Motor neuron (in vitro differentiated cells): ENCODE measurements at regions not wholly inside any gene's neighbourhood (a gene's known extent, or its start where the extent isn't known, plus 50 kb on each side); places are given as distances from the start of the nearest gene placed in this dataset.

Experiments used
- ATAC-seq, 8 experiments: fragments of 200-7000 bp; cut with Tn5 transposase; replicated peaks in 6 of 8; 2 replicates each; pipeline ENCODE4 v1.8.0; 2021; ENCODE audit warnings: mild to moderate bottlenecking in 8 of 8, moderate library complexity in 8 of 8
- H3K27ac ChIP-seq, 2 donors: fragments of 250-450 bp; sonication (Bioruptor Pico); 2 replicates each; pipeline ENCODE4 v1.9.0; 2021; ENCODE audit warnings: antibody characterized with exemption in 2 of 2, mild to moderate bottlenecking in 2 of 2, moderate library complexity in 1 of 2
- H3K4me1 ChIP-seq, 2 donors: fragments of 250-450 bp; sonication (Bioruptor Pico); replicated peaks in 1 of 2; 2 replicates each; pipeline ENCODE4 v1.6.1; 2021; ENCODE audit warnings: antibody characterized with exemption in 2 of 2, mild to moderate bottlenecking in 2 of 2, moderate library complexity in 1 of 2
- H3K4me3 ChIP-seq, 5 donors: fragments of 250-450 bp; sonication (Bioruptor Pico); 2 replicates each; pipeline ENCODE4 v1.9.0; 2021; ENCODE audit warnings: antibody characterized with exemption in 5 of 5, mild to moderate bottlenecking in 5 of 5, moderate library complexity in 4 of 5
- WGBS, 10 experiments: fragments of 450-650 bp; shearing (Covaris generic); methylation state at CpG; one replicate each; pipeline ENCODE4 v1.0.0; 2022; 5-methylcytosine and 5-hydroxymethylcytosine counted together
- in situ Hi-C, 9 experiments: fragments of 400-800 bp; cut with MboI; loops; one replicate each; pipeline ENCODE4 v1.15.0; 2021; ENCODE audit warnings: low sequenced_read_pairs in 9 of 9, low pct_unique_long_range_greater_than_20kb in 2 of 9; ENCODE audit not compliant: unreplicated experiment in 9 of 9

DNA sequence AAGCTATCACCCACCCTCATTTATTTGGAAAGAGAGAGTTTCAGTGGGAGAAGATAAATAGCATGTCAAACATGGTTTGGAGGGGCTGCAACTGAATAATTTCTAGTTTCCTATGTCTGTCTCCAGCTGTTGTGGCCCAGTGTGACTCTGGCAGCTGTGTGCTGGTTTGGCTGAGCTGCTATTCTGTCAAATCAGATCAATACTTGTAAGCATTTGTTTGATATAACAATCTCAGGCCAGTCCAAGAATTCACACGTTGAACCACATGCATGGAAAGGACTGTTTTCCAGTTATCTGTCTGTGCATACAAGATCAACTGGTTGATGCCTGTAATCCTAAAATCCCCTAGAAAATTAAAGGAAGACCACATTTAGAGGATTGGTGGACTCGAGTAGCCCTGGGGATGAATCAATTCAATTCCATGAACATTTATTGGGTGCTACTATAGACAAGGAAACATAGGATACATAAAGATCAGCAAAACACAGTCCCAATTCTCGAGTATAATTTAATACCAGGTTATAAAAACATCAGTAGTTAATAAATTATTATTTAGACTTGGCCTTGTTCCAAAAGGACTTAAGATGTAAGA is 209.0 kb upstream of the PARD3B start:
- Histone ChIP-seq H3K4me3 (no peak overlapping the region), H3K27ac (no peak overlapping the region), H3K4me1 (peaks cover 18 to 32% of the 10 kb centered on the region in 2 donors)
- ATAC-seq: peak in 5 of 8 experiments; percentile 1 to 48 (median 7)
- WGBS, 10 experiments: 30 to 80% (median 58%) methylated on average over 1 to 3 of the region's 3 CpGs
- in situ Hi-C loops: loop anchor here in 4 of 9 experiments (10.0 to 25.0 kb wide), 3 partner anchors 209 to 1351 kb away; partner anchors contain the start of genes NRP2 (in 2 of the 4) and PARD3B (in 1 of the 4)

DNA sequence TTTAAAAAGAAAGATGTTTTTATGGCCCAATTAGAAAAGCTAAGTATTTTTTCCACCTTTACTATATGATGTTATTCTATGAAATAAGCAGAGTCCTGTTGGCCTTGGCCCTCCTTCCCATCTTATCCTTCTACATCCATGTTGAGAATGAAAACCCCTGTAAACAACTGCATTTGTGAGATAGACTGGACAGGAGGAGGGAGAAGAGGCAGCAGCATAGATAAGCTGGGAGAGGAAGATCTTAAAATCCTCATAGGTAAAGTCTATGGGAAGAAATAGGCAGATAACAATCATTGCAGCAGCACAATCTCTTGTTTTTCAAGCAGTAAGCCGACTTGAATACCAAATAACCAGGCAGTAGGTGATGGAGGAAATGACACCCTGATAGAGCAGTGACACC is 207.6 kb upstream of the PARD3B start:
- Histone ChIP-seq H3K4me3 (no peak overlapping the region), H3K27ac (no peak overlapping the region), H3K4me1 (peaks cover 18 to 32% of the 10 kb centered on the region in 2 donors)
- ATAC-seq: no peak
- in situ Hi-C loops: loop anchor here in 4 of 9 experiments (10.0 to 25.0 kb wide), 3 partner anchors 207 to 1350 kb away; partner anchors contain the start of genes NRP2 (in 2 of the 4) and PARD3B (in 1 of the 4)
- 80 to 100% (median 91%) methylated on average over 1 of the region's 1 CpG; no CpG with 5 or more reads in 5 of the 10 experiments for WGBS, 10 experiments

DNA sequence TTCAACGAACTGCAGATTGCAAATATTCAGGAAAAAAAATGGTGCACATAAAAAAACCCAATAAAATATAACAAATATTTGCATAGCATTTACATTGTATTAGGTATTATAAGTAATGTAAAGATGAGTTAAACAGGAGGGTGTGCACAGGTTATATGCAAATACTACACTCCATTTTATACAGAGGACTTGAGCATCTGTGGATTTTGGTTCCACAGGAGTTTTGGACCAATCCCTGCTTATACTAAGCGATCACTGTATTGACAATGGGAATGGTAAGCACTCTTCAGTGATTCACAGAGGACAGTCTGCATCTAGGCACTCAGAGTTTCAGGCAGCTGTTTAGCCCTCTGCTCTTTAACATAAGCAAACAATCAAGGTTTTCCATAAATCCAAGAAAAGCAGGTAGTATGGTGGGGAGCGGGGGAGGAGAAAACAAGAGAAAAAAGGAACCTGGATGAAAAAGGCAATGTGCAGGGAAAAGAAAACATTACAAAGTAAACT is 206.0 kb upstream of the PARD3B start:
- no peak overlapping the region for H3K4me3 ChIP-seq
- peaks cover 18 to 24% of the 10 kb centered on the region in 2 donors for H3K4me1 ChIP-seq
- 18 to 93% (median 80%) methylated on average over 1 to 3 of the region's 3 CpGs for WGBS, 10 experiments
- peak in 1 of 8 experiments; percentile 88 for ATAC-seq
- no peak overlapping the region for H3K27ac ChIP-seq
- in situ Hi-C loops: loop anchor here in 4 of 9 experiments (10.0 to 25.0 kb wide), 3 partner anchors 206 to 1348 kb away; partner anchors contain the start of genes NRP2 (in 2 of the 4) and PARD3B (in 1 of the 4)

DNA sequence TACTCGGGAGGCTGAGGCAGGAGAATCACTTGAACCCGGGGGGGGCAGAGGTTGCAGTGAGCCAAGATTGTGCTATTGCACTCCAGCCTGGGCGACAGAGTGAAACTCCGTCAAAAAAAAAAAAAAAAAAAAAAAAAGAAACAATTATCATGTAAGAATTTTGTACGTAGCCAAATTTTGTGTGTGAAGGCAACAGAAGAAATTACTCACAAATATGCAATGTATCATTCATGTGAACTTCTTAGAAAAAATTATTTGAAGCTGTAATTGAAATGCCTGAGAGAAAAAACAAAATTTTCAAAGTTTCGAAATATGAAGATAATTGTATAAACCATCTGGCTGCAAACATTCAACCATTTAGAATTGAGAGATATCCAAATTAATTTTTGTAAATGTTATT is 204.8 kb upstream of the PARD3B start:
- H3K27ac ChIP-seq: no peak overlapping the region
- in situ Hi-C loops: loop anchor here in 4 of 9 experiments (25.0 kb wide), 2 partner anchors 347 to 1347 kb away; partner anchors contain the start of gene NRP2 (in 2 of the 4)
- H3K4me1 ChIP-seq: peaks cover 11 to 16% of the 10 kb centered on the region in 2 donors
- 18 to 100% (median 83%) methylated on average over 2 to 6 of the region's 6 CpGs for whole genome bisulfite sequencing, 10 experiments
- no peak for ATAC-seq
- no peak overlapping the region for H3K4me3 ChIP-seq

DNA sequence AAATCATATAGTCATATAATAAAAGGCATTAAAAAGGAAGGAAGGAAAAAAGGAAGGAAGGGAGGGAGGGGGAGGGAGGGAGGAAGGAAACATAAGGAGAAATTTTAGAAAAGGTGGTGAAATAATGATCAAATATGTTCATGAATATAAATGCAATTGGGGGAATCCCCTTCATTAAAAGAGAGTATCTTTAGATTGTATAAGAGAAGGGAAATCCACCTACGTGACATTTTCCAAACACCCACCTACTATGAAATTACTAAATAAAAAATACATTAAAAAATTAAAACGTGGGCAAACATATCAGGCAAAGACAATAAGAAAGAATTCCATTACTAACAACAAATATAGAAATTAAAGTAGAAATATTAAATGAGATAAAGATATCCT is 203.4 kb upstream of the PARD3B start:
- H3K4me3 ChIP-seq: no peak overlapping the region
- ATAC-seq: no peak
- in situ Hi-C loops: loop anchor here in 4 of 9 experiments (25.0 kb wide), 2 partner anchors 345 to 1345 kb away; partner anchors contain the start of gene NRP2 (in 2 of the 4)
- 0 to 100% (median 75%) methylated on average over 1 to 2 of the region's 2 CpGs for WGBS, 10 experiments
- peaks cover 0 to 2% of the 10 kb centered on the region in 2 donors for H3K4me1 ChIP-seq
- no peak overlapping the region for H3K27ac ChIP-seq

DNA sequence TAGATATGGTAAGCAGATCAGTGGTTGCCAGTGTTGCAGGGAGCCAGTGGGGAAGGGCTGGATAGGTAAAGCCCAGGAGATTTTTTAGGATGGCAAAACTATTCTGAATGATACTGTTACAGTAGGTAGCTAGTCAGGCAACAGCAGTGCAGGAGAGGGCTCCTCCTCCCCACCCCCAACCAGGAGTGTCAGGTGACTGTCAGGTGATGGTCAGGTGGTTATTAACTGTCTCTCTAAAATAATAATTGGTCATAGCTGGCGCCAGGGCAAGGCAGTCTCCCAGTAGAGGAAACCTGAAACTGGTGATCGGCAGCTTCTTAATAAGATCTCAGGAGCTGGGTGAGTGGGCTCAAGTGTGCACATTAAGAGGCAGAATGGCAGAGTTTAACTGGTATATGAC is 201.6 kb upstream of the PARD3B start:
- H3K4me1 ChIP-seq: no peaks in the 10 kb centered on the region
- in situ Hi-C loops: loop anchor here in 4 of 9 experiments (25.0 kb wide), 2 partner anchors 344 to 1344 kb away; partner anchors contain the start of gene NRP2 (in 2 of the 4)
- no peak overlapping the region for H3K4me3 ChIP-seq
- WGBS, 10 experiments: 67 to 80% (median 80%) methylated on average over 1 of the region's 2 CpGs; no CpG with 5 or more reads in 7 of the 10 experiments
- H3K27ac ChIP-seq: no peak overlapping the region
- ATAC-seq: no peak

DNA sequence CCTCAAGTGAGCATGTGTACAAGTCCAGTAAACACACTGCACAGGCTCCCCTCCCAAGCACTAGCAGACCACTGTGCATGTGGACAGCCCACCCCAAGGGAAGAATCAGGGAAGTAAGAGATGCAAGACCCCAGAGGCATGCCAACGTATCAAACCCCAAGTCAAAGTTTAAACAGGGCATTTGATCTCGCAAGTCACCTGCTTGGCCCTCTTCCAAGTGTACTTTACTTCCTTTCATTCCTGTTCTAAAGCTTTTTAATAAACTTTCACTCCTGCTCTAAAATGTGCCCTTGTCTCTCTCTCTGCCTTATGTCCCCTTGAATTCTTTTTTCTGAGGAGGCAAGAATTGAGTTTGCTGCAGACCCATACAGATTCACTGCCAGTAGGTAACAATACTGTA is 201.2 kb upstream of the PARD3B start:
- WGBS, 10 experiments: 40 to 100% (median 88%) methylated on average over 1 to 2 of the region's 2 CpGs; no CpG with 5 or more reads in 3 of the 10 experiments

DNA sequence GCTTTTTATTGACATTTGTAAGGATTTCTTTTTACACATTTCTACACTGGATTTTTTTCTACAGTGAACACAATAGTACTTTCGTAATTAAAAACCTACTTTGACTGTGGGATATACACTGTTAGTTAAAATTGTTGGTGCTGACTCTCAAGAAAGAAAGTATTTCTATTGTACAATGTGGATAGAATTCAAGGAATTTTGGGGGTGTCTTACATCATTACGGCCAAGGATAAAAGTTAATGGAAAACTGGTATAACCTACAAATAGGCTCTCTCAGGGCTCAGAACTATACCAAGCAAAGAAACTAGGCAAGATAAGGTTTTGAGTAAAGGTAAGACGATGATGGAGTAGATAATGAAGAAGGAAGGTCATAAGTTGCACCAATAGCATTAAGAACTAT is 198.4 kb upstream of the PARD3B start:
- Histone ChIP-seq H3K4me1 (no peaks in the 10 kb centered on the region), H3K27ac (no peak overlapping the region), H3K4me3 (no peak overlapping the region)
- in situ Hi-C loops: loop anchor here in 4 of 9 experiments (25.0 kb wide), 2 partner anchors 340 to 1340 kb away; partner anchors contain the start of gene NRP2 (in 2 of the 4)
- ATAC-seq: no peak
- 73 to 100% (median 86%) methylated on average over 1 to 3 of the region's 3 CpGs for WGBS, 10 experiments

More for the DNA sequence above, 201.2 kb upstream of the PARD3B start:
- H3K27ac ChIP-seq: no peak overlapping the region
- H3K4me3 ChIP-seq: no peak overlapping the region
- no peaks in the 10 kb centered on the region for H3K4me1 ChIP-seq
- in situ Hi-C loops: loop anchor here in 4 of 9 experiments (25.0 kb wide), 2 partner anchors 343 to 1343 kb away; partner anchors contain the start of gene NRP2 (in 2 of the 4)
- no peak for ATAC-seq

DNA sequence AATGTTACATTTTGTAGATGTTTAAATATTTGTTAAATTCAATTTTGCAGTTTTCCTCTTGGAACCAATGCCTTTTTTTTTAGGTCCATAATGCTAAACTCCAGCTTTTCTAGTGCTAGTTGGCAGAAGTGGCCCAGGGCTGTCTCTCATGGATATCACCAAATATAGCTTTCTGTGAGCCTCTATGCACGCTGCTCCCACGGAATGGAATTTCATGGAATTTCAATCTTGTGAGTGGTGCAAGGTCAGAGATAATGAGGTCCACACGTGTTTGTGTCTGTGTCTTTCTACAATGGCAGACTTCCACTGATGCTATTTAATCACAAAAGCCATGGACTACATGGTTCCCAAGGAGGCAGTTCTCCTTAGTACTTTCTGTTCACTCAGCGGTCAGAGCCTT is 191.5 kb upstream of the PARD3B start:
- in situ Hi-C loops: no loop called here
- H3K4me3 ChIP-seq: no peak overlapping the region
- peaks cover 7 to 8% of the 10 kb centered on the region in 2 donors for H3K4me1 ChIP-seq
- 23 to 100% (median 88%) methylated on average over 1 to 4 of the region's 4 CpGs; no CpG with 5 or more reads in 2 of the 10 experiments for WGBS, 10 experiments
- ATAC-seq: no peak
- no peak overlapping the region for H3K27ac ChIP-seq

DNA sequence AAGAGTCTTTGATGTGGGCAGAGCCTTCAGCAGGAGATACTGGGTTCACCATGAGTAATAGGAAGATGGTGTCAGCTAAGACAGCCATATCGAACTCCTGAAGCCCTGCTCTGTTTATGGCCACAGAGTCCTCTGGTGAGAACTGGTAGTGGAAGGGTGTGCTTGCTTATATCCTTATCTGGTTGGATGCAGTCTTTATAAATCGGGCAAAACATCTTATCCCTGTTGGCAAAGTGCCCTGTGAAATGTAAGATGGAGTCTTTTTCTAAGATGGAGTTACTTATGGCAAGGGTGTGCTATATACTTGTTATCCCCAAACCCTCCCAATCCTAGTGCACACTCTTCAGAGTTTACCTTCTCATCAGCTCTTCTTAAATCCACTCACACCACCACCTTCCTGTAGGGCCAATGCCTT is 190.8 kb upstream of the PARD3B start:
- no peak overlapping the region for H3K4me3 ChIP-seq
- H3K4me1 ChIP-seq: peaks cover 7 to 8% of the 10 kb centered on the region in 2 donors
- H3K27ac ChIP-seq: no peak overlapping the region
- 75 to 94% (median 93%) methylated on average over 1 to 2 of the region's 2 CpGs; no CpG with 5 or more reads in 6 of the 10 experiments for WGBS, 10 experiments
- ATAC-seq: no peak
- in situ Hi-C loops: no loop called here

DNA sequence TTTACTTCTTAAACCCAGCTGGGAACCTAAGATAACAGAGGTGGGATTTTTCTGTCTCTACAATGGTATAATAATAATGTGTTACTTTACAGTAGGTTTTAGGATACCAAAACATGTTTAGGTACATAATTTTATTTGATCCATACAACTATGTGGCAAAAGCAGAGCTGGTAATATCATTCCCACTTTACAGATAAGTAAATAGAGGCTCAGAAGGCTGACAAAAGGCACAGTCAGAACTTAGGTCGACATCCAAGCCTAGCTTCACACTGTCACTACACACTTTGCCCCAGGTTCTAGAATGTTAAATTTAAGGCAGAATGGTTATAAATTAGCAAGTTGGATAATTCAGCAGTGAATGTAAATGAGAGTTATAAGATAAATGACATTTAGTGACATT is 189.6 kb upstream of the PARD3B start:
- Histone ChIP-seq H3K4me3 (no peak overlapping the region), H3K4me1 (peaks cover 7 to 8% of the 10 kb centered on the region in 2 donors), H3K27ac (no peak overlapping the region)
- in situ Hi-C loops: no loop called here
- WGBS, 10 experiments: 40 to 92% (median 70%) methylated on average over 1 of the region's 1 CpG; no CpG with 5 or more reads in 4 of the 10 experiments
- ATAC-seq: no peak

DNA sequence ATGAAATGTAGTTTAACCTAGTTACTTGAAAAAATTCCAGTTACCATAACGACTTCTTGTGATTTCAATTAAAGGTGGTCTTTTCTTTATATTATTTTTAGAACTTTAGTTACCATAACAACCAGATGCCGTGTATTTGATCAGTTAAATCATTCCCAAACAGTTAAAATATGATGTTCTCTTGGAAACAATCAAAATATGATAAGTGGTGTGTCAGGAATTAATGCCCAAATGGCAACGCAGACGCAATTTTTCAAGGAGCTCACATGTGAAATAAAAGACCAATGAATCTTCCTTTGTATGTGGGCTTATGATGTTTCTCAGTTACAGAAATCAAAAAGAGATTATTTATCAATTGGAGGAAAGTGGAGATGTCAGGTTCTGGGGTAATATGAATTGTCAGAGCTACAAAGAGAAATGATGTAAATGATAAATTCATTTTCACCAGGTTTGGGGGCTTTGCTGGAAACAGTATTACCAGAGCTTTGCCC is 189.1 kb upstream of the PARD3B start:
- Histone ChIP-seq H3K4me3 (no peak overlapping the region), H3K4me1 (peaks cover 7 to 8% of the 10 kb centered on the region in 2 donors), H3K27ac (no peak overlapping the region)
- peak in 5 of 8 experiments; percentile 41 to 84 (median 53) for ATAC-seq
- in situ Hi-C loops: no loop called here
- WGBS, 10 experiments: 29 to 68% (median 56%) methylated on average over 2 to 4 of the region's 4 CpGs

DNA sequence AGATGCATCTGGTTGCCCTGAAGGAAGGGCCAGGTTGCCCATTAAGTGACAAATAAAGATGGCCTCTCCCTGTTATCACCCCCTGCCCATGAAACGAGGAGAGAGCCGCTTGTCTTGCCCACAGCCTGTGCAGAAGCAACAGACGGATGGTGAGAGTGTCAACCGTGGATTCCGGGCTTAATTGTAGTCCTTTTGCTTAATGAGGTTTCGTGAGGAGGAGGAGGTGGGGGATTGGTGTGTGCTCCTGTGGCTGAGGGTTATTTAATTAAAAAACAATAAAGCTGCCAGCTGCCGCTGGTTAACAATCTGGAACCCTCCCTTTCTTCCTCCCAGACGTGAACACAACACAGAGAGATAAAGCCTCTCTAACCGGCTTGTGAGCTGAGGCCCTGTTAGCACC is 188.0 kb upstream of the PARD3B start:
- in situ Hi-C loops: no loop called here
- 48 to 100% (median 79%) methylated on average over 1 to 8 of the region's 9 CpGs; no CpG with 5 or more reads in 2 of the 10 experiments for WGBS, 10 experiments
- Histone ChIP-seq H3K4me3 (no peak overlapping the region), H3K4me1 (peaks cover 7 to 15% of the 10 kb centered on the region in 2 donors), H3K27ac (peak overlapping the region in 1 of 2 donors; percentile 5)
- ATAC-seq: peak in 5 of 8 experiments; percentile 19 to 83 (median 36)
